GM12873 (cell line): ENCODE measurements at regions not wholly inside any gene's neighbourhood (a gene's known extent, or its start where the extent isn't known, plus 50 kb on each side); places are given as distances from the start of the nearest gene placed in this dataset.

Experiments
- CTCF ChIP-seq: IDR thresholded peaks from 2 replicates; pipeline ENCODE4 v1.5.1; 2012; ENCODE audit warnings: low read depth, mild to moderate bottlenecking, moderate library complexity, low read length, control low read depth; ENCODE audit not compliant: insufficient read depth; ENCODE audit errors: missing control alignments

GRCh38 chr10:3239920-3240894, 67.6 kb upstream of the PITRM1 start:
- no peak for TF ChIP-seq CTCF

GRCh38 chr10:3239066-3239919, 66.7 kb upstream of the PITRM1 start:
- TF ChIP-seq CTCF: peak; percentile 91

- no peak for TF ChIP-seq CTCF
These were observed 65.7 kb upstream of the PITRM1 start for GRCh38 chr10:3238115-3238871.

DNA sequence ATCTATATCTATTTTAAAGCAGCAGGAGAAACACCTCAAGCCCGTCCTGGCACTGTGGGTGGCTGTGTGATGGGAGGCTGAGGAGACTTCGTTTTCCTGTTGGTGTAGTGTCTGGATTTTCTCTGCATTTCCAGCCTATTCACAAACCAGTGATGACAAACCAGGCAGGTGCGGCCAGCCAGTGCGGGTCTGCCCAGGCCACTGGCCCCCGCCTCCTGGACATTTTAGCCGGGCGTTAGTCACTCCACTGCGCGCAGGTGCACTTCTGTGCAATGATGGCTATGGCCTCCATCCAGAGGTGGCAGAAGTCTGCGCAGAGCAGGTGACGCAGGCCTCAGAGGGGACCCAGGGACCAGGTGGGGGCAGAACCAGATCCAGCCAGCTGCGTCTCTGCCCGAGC, 64.9 kb upstream of the PITRM1 start:
- TF ChIP-seq CTCF: no peak

DNA sequence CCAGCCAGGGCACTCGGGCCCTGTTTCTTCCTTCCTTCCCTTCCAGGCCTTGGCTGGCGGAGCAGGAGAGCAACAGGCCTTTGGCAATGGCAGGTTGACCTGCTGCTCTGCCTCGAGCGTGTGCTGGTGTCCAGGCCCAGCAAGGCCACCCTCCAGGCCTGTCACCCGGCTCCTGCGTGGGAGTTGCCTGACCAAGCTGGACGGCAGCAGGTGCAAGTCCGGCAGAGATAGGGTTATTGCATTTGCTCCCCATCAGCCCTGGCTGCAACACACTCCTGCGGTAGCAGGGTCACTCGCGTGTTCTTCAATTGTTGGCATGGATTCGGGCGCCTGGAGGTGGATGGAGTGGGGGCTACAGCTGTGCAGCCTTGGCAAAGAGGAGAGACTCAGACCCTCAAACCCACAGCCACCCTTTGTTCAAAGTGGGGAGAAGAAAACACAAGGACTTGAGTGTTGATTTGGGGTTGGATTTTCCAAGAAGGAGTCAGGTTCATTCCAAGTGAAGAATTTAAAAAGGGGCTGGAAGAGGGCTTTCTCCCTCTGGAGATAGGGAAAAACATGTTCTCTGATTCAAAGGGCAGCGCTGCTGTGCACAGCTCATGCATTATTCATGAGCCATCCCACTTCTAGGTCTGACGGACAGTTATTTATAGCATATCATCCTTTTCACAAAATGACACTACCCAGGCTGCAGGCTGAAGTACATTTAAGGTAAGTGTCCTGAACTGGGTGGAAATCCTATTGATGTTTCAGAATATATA, 64.2 kb upstream of the PITRM1 start:
- TF ChIP-seq CTCF: no peak

DNA sequence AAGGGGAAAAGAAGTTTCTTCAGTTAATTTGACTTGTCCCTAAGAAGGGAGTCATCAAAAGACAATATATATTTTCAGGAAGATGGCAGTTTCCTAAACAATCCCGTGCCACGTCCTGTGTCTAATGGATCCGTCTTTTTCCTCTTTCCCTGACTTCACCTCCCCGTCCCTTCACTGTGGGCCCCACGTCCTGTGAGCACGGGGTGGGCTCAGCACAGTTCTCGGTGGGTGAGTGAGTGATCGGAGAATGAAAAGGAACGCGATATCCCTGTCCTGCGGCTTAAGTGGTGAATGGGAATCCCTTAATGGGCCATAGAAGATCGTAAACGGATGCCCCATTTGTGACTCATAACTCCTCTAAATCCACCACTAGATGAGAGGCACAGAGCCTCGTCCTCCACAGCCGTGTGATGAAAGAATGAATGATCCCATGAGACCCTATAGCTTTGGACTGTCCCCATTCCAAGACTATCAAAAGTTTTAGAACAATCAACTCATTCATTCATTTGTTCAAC, 63.5 kb upstream of the PITRM1 start:
- no peak for TF ChIP-seq CTCF
